ENCODE measurements at regions not wholly inside any gene's neighbourhood (a gene's known extent, or its start where the extent isn't known, plus 50 kb on each side); places are given as distances from the start of the nearest gene placed in this dataset.
"Not testable (repeated sequence)": the region's sequence is repeated elsewhere in the genome, so short reads cannot be mapped to it uniquely, and the experiment has no call there.

- not testable (repeated sequence) for TF ChIP-seq SP1 (IDR thresholded peaks at IDR 0.05); FOXK2 (IDR thresholded peaks at IDR 0.05); TARDBP (IDR thresholded peaks at IDR 0.05); ZNF384 (IDR thresholded peaks at IDR 0.05); FOXM1 (IDR thresholded peaks at IDR 0.05; ENCODE audit: borderline replicate concordance); L3MBTL2 (conservative IDR thresholded peaks at IDR 0.05); HDGF (IDR thresholded peaks at IDR 0.05; ENCODE audit: borderline replicate concordance); FOXA1 (IDR thresholded peaks at IDR 0.05); SUZ12 (IDR thresholded peaks at IDR 0.05); BHLHE40 (IDR thresholded peaks at IDR 0.05; ENCODE audit: borderline replicate concordance)
Observed at GRCh38 chr2:45096038-45096437, 86.8 kb upstream of the SIX2 start.
